ENCODE measurements at regions not wholly inside any gene's neighbourhood (a gene's known extent, or its start where the extent isn't known, plus 50 kb on each side); places are given as distances from the start of the nearest gene placed in this dataset.

DNA sequence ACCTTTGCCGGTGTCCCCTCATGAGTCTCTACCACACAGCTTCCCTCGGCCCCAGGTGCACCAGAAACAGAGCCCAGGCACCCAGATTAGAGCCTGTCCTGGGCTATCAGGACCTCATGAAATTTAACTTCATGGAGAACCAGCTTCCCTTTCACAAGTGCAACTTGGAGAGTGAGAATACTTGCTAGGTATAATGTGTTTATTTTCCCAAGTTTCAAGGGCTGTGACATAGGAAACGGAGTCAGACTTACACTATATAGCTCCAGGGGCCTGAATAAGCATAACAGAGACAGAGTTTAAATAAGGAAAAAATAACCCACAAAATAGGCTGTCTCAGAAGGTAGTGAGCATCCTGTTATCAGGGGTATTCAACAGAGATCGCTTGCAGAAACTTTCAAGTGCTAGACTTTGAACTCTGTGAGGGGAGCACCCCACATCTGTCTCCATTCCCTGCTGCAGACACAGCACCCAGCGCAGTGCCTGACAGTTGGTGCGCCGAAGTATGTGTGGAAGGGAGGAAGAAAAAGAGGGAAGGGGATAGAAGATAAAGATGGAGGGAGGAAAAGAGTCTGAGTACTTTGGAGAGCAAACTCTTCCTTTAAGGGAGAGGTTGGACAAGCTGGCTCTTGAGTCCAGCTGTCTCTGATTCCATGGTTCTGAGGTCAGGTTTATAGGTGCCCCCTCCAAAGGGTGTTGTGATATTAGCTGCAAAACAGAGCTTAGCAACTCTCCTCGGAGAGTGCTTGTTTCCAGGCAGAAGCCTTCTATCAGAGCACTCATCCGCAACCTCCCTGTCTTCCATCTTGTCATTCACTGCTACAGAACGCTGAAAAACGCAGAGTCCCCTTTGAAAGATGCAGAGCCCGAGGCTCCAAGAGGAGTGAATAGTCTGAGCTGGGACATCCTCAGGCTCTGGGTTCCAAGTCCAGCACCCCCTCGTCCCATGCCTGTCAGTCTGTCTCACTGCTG, 84.8 kb downstream of the CPN2 start:
- no peaks in the 10 kb centered on the region for H3K36me3 ChIP-seq (ENCODE audit: control insufficient read depth in 1 of 2, insufficient read depth in 2 of 2, low read length in 2 of 2)
- H3K4me3 ChIP-seq (ENCODE audit: low read depth in 1 of 2, low read length in 2 of 2), result no peak overlapping the region
- H3K27ac ChIP-seq (ENCODE audit: low read depth, low read length), result no peak overlapping the region
- no peaks in the 10 kb centered on the region for H3K27me3 ChIP-seq (ENCODE audit: control insufficient read depth in 1 of 2, insufficient read depth in 2 of 2, low read length in 2 of 2)
- H3K9me3 ChIP-seq (ENCODE audit: control insufficient read depth in 1 of 2, low read length in 2 of 2), result no peaks in the 10 kb centered on the region
- H3K9ac ChIP-seq (ENCODE audit: low read depth in 1 of 2, low read length in 2 of 2), result no peak overlapping the region
- peaks cover 9 to 28% of the 10 kb centered on the region in 2 donors for H3K4me1 ChIP-seq (ENCODE audit: control insufficient read depth in 1 of 2, insufficient read depth in 2 of 2, low read length in 2 of 2)

DNA sequence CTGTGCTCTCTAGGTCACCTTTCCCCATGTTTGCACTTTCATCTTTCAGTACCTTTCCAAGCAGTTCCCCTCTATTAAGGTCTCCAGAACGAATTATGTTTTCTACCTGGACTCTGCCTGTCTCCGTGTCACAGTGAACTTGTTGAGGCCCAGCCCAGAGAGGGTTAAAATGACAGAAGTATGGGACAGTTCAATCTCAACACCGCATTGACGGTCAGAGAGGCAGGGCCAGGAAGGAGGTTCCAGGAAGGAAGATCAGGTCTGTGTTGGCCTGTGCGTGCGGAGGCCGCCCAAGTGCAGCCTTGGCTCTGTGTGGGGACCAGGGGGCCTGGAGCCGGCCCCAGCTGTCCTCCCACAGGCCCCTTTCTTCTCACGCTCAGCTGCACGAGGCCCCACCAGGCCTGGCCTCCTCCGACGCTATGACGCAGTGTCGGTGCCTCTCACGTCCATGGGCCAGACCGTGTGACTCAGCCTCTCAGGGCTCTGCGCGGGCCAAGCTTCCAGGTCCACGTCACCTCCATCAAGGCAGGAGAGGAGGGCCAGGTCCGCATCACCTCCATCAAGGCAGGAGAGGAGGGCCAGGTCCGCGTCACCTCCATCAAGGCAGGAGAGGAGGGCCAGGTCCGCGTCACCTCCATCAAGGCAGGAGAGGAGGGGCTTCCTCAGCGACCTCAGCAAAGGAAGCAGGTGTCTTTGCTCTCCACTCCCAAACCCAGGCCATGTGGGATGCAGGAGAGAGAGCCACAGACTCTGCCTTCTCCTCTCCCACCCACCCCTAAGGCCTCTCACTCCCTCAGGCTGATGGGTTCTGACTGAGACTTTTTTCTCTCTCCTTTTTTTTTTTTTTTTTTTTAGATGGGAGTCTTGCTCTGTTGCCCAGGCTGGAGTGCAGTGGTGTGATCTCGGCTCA, 83.1 kb downstream of the CPN2 start:
- H3K9ac ChIP-seq (ENCODE audit: low read depth in 1 of 2, low read length in 2 of 2), result no peak overlapping the region
- H3K4me3 ChIP-seq (ENCODE audit: low read depth in 1 of 2, low read length in 2 of 2), result no peak overlapping the region
- H3K36me3 ChIP-seq (ENCODE audit: control insufficient read depth in 1 of 2, insufficient read depth in 2 of 2, low read length in 2 of 2), result no peaks in the 10 kb centered on the region
- peaks cover 11 to 32% of the 10 kb centered on the region in 2 donors for H3K4me1 ChIP-seq (ENCODE audit: control insufficient read depth in 1 of 2, insufficient read depth in 2 of 2, low read length in 2 of 2)
- H3K27me3 ChIP-seq (ENCODE audit: control insufficient read depth in 1 of 2, insufficient read depth in 2 of 2, low read length in 2 of 2), result no peaks in the 10 kb centered on the region
- no peak overlapping the region for H3K27ac ChIP-seq (ENCODE audit: low read depth, low read length)
- no peaks in the 10 kb centered on the region for H3K9me3 ChIP-seq (ENCODE audit: control insufficient read depth in 1 of 2, low read length in 2 of 2)

DNA sequence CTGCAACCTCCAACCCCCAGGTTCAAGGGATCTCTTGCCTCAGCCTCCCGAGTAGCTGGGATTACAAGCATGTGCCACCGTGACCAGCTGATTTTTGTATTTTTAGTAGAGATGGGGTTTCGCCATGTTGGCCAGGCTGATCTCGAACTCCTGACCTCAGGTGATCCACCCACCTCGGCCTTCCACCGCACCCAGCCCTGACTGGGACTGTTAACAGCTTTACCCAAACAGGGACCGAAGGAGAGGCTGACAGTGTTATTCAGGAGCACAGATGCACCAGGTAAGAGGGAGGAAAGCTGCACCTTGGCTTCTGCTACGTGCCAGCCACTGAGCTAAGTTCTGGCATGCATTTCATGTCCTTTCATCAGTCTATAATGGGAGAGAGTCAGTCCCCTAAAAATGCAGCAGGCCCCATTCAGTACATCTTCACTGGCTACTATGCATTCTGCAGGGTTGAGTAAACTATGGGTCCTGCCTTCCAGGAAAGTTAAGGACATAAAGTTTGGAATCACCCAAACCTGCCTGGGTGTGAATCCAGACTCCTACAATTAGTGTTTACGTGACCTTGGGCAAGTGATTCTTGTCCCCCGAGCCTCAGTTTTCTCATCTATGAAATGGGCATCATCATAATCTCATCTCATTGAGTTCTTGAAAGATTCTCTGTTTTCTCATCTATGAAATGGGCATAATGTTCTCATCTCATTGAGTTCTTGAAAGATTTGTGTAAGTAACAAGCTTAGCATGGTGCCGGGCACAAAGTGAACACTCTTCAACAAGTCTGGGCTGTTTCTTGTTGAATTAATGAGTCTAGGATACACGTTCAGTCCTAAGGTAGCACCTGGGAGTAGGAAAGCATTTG, 82.2 kb downstream of the CPN2 start:
- Histone ChIP-seq H3K9me3 (ENCODE audit: control insufficient read depth in 1 of 2, low read length in 2 of 2) (no peaks in the 10 kb centered on the region), H3K36me3 (ENCODE audit: control insufficient read depth in 1 of 2, insufficient read depth in 2 of 2, low read length in 2 of 2) (no peaks in the 10 kb centered on the region), H3K4me1 (ENCODE audit: control insufficient read depth in 1 of 2, insufficient read depth in 2 of 2, low read length in 2 of 2) (peaks cover 11 to 32% of the 10 kb centered on the region in 2 donors), H3K4me3 (ENCODE audit: low read depth in 1 of 2, low read length in 2 of 2) (no peak overlapping the region), H3K27me3 (ENCODE audit: control insufficient read depth in 1 of 2, insufficient read depth in 2 of 2, low read length in 2 of 2) (no peaks in the 10 kb centered on the region), H3K27ac (ENCODE audit: low read depth, low read length) (no peak overlapping the region), H3K9ac (ENCODE audit: low read depth in 1 of 2, low read length in 2 of 2) (no peak overlapping the region)

DNA sequence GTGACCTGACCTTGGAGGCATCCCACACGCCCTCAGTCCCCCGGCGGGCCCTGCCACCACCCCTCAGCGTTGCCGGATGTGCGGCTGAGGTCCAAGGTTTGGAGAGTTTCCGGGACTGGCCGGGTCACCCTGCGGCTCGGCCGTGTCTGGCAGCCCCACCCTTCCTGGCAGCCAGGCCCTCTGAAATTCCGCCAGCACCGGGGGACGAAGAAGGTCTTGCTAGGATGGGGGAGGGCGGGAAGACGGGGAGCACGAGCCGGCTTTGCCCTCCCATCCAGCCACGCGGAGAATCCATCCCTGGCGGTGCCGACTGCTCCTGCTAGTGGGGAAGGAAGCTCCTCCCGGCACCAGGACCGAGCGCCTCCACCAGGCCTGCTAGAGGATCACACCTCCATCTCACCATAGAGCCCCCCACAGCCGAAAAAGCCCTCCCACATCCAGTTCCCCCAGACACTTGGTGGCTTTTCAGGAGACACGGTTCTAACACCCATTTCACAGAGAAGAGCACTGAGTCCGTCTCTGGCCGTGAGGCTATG, 81.5 kb downstream of the CPN2 start:
- Histone ChIP-seq H3K9me3 (ENCODE audit: control insufficient read depth in 1 of 2, low read length in 2 of 2) (no peaks in the 10 kb centered on the region), H3K27ac (ENCODE audit: low read depth, low read length) (no peak overlapping the region), H3K4me3 (ENCODE audit: low read depth in 1 of 2, low read length in 2 of 2) (peak overlapping the region in 1 of 2 donors; percentile 8), H3K27me3 (ENCODE audit: control insufficient read depth in 1 of 2, insufficient read depth in 2 of 2, low read length in 2 of 2) (no peaks in the 10 kb centered on the region), H3K9ac (ENCODE audit: low read depth in 1 of 2, low read length in 2 of 2) (peak overlapping the region in 1 of 2 donors; percentile 33), H3K4me1 (ENCODE audit: control insufficient read depth in 1 of 2, insufficient read depth in 2 of 2, low read length in 2 of 2) (peaks cover 11 to 32% of the 10 kb centered on the region in 2 donors), H3K36me3 (ENCODE audit: control insufficient read depth in 1 of 2, insufficient read depth in 2 of 2, low read length in 2 of 2) (no peaks in the 10 kb centered on the region)

DNA sequence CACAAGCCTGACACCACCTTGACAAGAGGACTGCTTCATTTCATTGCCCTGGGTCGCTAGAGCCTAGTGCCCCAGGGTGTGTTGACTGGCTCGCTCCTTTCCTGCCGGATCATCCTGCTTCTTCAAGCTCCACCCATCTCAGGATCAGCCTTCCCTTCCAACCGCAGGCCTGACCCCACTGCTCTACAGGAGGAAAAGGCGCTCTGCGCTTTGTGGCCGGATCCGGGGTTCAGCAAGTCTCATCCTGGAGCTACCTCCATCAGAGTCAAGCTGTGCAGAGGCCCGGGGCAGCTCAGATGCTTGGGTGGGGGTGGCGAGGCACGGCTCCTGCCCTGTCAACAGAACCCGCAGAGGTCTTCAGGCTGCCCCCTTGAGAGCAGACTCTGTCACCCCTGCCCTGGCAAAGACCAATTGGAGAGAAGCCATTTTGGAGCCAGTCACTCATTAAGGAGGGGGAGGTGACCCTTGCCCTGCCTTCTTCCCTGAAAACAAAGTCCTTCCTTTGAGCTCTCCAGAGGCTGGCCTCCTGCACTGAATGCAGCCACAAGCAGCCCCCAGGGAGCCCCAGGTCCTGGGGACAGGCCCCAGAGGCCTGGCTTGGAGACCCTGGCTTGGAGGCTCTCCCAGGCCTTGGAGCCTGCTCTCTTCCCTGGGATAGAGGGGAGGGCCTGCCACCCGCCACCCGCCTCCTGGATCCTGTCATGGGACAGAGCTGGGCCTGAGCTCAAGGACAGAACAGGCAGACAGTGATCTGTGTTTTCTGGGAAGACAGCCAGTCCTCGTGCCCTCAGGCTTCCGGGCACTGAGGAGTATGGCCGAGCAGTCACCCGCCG, 80.3 kb downstream of the CPN2 start:
- H3K9ac ChIP-seq (ENCODE audit: low read depth in 1 of 2, low read length in 2 of 2), result no peak overlapping the region

DNA sequence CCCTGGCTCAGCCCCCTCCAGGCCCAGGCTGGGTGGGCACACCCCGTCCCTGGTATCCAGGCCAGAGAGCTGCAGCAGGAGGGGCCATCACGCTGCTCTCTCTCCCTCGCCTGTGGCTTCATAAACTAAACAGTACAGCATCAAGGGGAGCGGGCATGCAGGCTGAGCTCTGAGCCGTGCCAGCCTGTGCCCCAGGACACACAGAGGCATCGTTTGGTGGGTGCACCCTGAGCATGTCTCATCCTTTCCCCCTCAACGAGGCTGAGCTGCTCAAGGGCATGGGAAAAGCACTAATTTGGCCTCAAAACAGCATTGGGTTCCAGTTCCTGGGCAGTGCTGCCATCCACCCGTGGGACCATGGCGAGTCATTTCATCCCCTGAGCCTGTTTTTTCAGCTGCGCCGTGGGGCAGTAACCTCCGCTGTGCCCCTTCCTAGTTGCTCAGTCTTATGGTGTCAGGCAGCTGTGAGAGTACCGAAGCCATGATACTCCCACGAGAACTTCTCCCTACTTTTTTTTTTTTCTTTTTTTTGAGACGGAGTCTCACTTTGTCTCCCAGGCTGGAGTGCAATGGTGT, 79.6 kb downstream of the CPN2 start:
- Histone ChIP-seq H3K4me3 (ENCODE audit: low read depth in 1 of 2, low read length in 2 of 2) (no peak overlapping the region), H3K27me3 (ENCODE audit: control insufficient read depth in 1 of 2, insufficient read depth in 2 of 2, low read length in 2 of 2) (no peaks in the 10 kb centered on the region), H3K4me1 (ENCODE audit: control insufficient read depth in 1 of 2, insufficient read depth in 2 of 2, low read length in 2 of 2) (peaks cover 11 to 26% of the 10 kb centered on the region in 2 donors), H3K27ac (ENCODE audit: low read depth, low read length) (no peak overlapping the region), H3K9ac (ENCODE audit: low read depth in 1 of 2, low read length in 2 of 2) (no peak overlapping the region), H3K9me3 (ENCODE audit: control insufficient read depth in 1 of 2, low read length in 2 of 2) (no peaks in the 10 kb centered on the region), H3K36me3 (ENCODE audit: control insufficient read depth in 1 of 2, insufficient read depth in 2 of 2, low read length in 2 of 2) (no peaks in the 10 kb centered on the region)

More for the DNA sequence above, 80.3 kb downstream of the CPN2 start:
- H3K36me3 ChIP-seq (ENCODE audit: control insufficient read depth in 1 of 2, insufficient read depth in 2 of 2, low read length in 2 of 2), result no peaks in the 10 kb centered on the region
- no peaks in the 10 kb centered on the region for H3K9me3 ChIP-seq (ENCODE audit: control insufficient read depth in 1 of 2, low read length in 2 of 2)
- peaks cover 11 to 29% of the 10 kb centered on the region in 2 donors for H3K4me1 ChIP-seq (ENCODE audit: control insufficient read depth in 1 of 2, insufficient read depth in 2 of 2, low read length in 2 of 2)
- peak overlapping the region; percentile 44 for H3K27ac ChIP-seq (ENCODE audit: low read depth, low read length)
- H3K27me3 ChIP-seq (ENCODE audit: control insufficient read depth in 1 of 2, insufficient read depth in 2 of 2, low read length in 2 of 2), result no peaks in the 10 kb centered on the region
- no peak overlapping the region for H3K4me3 ChIP-seq (ENCODE audit: low read depth in 1 of 2, low read length in 2 of 2)

DNA sequence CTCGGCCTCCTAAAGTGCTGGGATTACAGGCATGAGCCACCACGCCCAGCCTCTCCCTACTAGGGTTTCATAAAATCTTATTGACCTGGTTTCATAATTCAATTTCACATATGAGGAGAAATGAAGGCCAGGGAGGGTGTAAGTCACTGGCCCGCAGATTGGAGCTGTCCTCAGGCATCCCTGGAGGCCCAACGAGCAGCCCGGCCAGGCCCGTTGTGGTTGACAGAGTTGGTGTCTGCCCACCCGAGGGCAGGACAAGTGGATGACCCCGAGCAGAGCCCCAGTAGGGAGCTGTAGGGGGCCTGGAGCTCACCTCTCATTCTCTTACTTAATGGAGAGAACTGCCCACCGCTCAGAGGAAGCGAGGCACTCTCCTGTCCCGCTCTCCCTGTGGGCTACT, 78.9 kb downstream of the CPN2 start:
- H3K36me3 ChIP-seq (ENCODE audit: control insufficient read depth in 1 of 2, insufficient read depth in 2 of 2, low read length in 2 of 2), result no peaks in the 10 kb centered on the region
- H3K27me3 ChIP-seq (ENCODE audit: control insufficient read depth in 1 of 2, insufficient read depth in 2 of 2, low read length in 2 of 2), result no peaks in the 10 kb centered on the region
- no peak overlapping the region for H3K4me3 ChIP-seq (ENCODE audit: low read depth in 1 of 2, low read length in 2 of 2)
- no peaks in the 10 kb centered on the region for H3K9me3 ChIP-seq (ENCODE audit: control insufficient read depth in 1 of 2, low read length in 2 of 2)
- no peak overlapping the region for H3K9ac ChIP-seq (ENCODE audit: low read depth in 1 of 2, low read length in 2 of 2)
- H3K27ac ChIP-seq (ENCODE audit: low read depth, low read length), result no peak overlapping the region
- peaks cover 11 to 26% of the 10 kb centered on the region in 2 donors for H3K4me1 ChIP-seq (ENCODE audit: control insufficient read depth in 1 of 2, insufficient read depth in 2 of 2, low read length in 2 of 2)

DNA sequence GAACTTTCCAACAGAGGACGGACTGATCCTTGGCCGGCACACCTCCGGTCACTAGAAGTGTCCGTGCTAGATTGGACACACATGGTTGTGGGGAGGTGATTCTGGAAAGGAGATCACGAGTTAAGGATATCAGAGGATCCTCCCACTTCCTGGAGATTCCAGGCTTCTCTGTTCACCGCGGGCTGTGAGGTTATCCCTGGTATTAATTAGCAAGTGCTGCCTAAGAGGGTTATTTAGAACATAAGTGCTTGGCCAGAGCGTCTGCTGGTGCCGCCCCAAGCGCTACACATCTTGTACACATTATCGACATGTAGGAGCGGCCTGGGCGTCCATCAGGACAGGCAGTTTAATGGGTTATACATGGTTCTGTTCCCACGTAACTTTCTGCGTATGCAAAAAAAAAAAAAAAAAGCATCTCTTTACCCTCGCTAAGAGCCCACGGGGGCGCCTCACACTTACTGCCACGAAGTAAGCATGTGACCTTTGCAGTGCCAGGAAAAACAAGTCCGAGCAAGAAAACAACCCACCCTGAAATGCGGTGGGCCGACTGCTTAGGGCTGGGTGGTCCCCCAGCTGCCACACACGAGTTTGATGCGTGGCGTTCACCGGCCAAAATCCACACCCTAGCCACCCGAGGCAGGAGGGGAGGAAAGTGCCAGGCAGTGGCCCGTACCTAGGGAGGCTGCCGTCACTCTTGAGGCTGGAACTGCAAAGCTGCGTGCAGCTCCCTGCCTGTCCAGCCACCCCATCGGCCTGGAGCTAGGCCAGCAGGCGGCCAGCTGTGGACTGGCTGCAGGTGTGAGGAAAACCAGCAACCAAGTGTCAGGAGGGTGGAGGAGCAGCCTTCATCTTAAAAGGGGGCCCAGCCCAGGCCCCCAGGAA, 78.0 kb downstream of the CPN2 start:
- Histone ChIP-seq H3K27ac (ENCODE audit: low read depth, low read length) (no peak overlapping the region), H3K4me3 (ENCODE audit: low read depth in 1 of 2, low read length in 2 of 2) (no peak overlapping the region), H3K9ac (ENCODE audit: low read depth in 1 of 2, low read length in 2 of 2) (no peak overlapping the region), H3K27me3 (ENCODE audit: control insufficient read depth in 1 of 2, insufficient read depth in 2 of 2, low read length in 2 of 2) (no peaks in the 10 kb centered on the region), H3K36me3 (ENCODE audit: control insufficient read depth in 1 of 2, insufficient read depth in 2 of 2, low read length in 2 of 2) (no peaks in the 10 kb centered on the region), H3K4me1 (ENCODE audit: control insufficient read depth in 1 of 2, insufficient read depth in 2 of 2, low read length in 2 of 2) (peaks cover 11 to 26% of the 10 kb centered on the region in 2 donors), H3K9me3 (ENCODE audit: control insufficient read depth in 1 of 2, low read length in 2 of 2) (no peaks in the 10 kb centered on the region)
